NCI-H82 treated with DMSO at 0.1 percent for 48 hours (cell line): ENCODE measurements at regions not wholly inside any gene's neighbourhood (a gene's known extent, or its start where the extent isn't known, plus 50 kb on each side); places are given as distances from the start of the nearest gene placed in this dataset.
"Not testable (repeated sequence)": the region's sequence is repeated elsewhere in the genome, so short reads cannot be mapped to it uniquely, and the experiment has no call there.

Experiments used
- DNase-seq: peaks from one replicate; lab custom pipeline; 2025; ENCODE audit not compliant: unreplicated experiment; lab: John Stamatoyannopoulos, UW

GRCh38 chr2:236369661-236370062 lies 105.5 kb upstream of the ASB18 start:
- no peak for DNase-seq

- DNase-seq = no peak
Measured at GRCh38 chr2:236370847-236371409, 106.7 kb upstream of the ASB18 start.

GRCh38 chr2:236375973-236376476 lies 111.8 kb upstream of the ASB18 start:
- no peak for DNase-seq

GRCh38 chr2:236376566-236377244 lies 112.5 kb upstream of the ASB18 start:
- DNase-seq = no peak

GRCh38 chr2:236380051-236380612 lies 115.9 kb upstream of the ASB18 start:
- DNase-seq = no peak

- DNase-seq = not testable (repeated sequence)
Measured at GRCh38 chr2:236381253-236381652, 117.0 kb upstream of the ASB18 start.

- DNase-seq = not testable (repeated sequence)
Measured at GRCh38 chr2:236389284-236390216, 125.3 kb upstream of the ASB18 start.

GRCh38 chr2:236393101-236393500 lies 128.9 kb upstream of the ASB18 start:
- DNase-seq = no peak

GRCh38 chr2:236393581-236393980 lies 129.4 kb upstream of the ASB18 start:
- DNase-seq = no peak

- no peak for DNase-seq
Measured at GRCh38 chr2:236394571-236394970, 130.4 kb upstream of the ASB18 start.

- no peak for DNase-seq
Measured at GRCh38 chr2:236395067-236395466, 130.9 kb upstream of the ASB18 start.

- DNase-seq = no peak
Measured at GRCh38 chr2:236396818-236397350, 132.7 kb upstream of the ASB18 start.

GRCh38 chr2:236397681-236398080 lies 133.5 kb upstream of the ASB18 start:
- no peak for DNase-seq

- no peak for DNase-seq
Measured at GRCh38 chr2:236399409-236399808, 135.2 kb upstream of the ASB18 start.

- DNase-seq = no peak
Measured at GRCh38 chr2:236400046-236400574, 135.9 kb upstream of the ASB18 start.

- DNase-seq = no peak
Measured at GRCh38 chr2:236400594-236401360, 136.6 kb upstream of the ASB18 start.

- DNase-seq = no peak
Measured at GRCh38 chr2:236402033-236402790, 138.0 kb upstream of the ASB18 start.

- DNase-seq = no peak
Measured at GRCh38 chr2:236403125-236403524, 138.9 kb upstream of the ASB18 start.

GRCh38 chr2:236403811-236404210 lies 139.6 kb upstream of the ASB18 start:
- DNase-seq = no peak
